A673 (cell line): ENCODE measurements at regions not wholly inside any gene's neighbourhood (a gene's known extent, or its start where the extent isn't known, plus 50 kb on each side); places are given as distances from the start of the nearest gene placed in this dataset.

Experiments
- EZH2 ChIP-seq: fragments of 200-600 bp; sonication (generic); IDR thresholded peaks from 2 replicates; pipeline ENCODE4 v1.6.1; 2017; ENCODE audit warnings: borderline replicate concordance, low read depth, mild to moderate bottlenecking, mixed read lengths, antibody characterized with exemption, low read length; ENCODE audit not compliant: poor library complexity, severe bottlenecking
- TF ChIP-seq, protein P1 (sequence below): fragments of 300-800, 200-600 bp; sonication (generic); conservative IDR thresholded peaks from 2 replicates; pipeline ENCODE4 v1.5.1; 2017; ENCODE audit warnings: low read depth, mild to moderate bottlenecking, antibody characterized with exemption, low read length, moderate library complexity, mixed read lengths

DNA sequence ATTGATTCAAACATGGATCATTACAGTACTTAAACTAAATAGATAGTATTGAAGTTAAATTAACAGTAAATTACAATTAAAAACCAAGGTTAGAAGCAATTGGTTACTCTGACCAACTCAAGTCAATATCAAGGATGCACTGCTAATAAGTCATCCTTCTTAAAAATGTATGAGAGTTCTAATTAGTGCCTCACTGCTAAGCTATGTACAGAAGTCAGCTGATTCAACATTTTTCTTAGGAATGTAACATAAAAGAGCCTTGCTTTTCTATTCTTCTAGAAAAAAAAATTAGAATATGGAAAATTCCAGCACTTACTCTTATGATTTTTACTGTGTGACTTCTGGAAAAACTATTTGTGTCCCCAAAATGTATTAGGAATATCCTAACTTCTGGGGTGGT is 75.7 kb upstream of the FBN2 start:
- TF ChIP-seq, protein P1, sequence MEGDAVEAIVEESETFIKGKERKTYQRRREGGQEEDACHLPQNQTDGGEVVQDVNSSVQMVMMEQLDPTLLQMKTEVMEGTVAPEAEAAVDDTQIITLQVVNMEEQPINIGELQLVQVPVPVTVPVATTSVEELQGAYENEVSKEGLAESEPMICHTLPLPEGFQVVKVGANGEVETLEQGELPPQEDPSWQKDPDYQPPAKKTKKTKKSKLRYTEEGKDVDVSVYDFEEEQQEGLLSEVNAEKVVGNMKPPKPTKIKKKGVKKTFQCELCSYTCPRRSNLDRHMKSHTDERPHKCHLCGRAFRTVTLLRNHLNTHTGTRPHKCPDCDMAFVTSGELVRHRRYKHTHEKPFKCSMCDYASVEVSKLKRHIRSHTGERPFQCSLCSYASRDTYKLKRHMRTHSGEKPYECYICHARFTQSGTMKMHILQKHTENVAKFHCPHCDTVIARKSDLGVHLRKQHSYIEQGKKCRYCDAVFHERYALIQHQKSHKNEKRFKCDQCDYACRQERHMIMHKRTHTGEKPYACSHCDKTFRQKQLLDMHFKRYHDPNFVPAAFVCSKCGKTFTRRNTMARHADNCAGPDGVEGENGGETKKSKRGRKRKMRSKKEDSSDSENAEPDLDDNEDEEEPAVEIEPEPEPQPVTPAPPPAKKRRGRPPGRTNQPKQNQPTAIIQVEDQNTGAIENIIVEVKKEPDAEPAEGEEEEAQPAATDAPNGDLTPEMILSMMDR = no peak
- TF ChIP-seq EZH2 = no peak
